PFSK-1 (cell line): ENCODE measurements at regions not wholly inside any gene's neighbourhood (a gene's known extent, or its start where the extent isn't known, plus 50 kb on each side); places are given as distances from the start of the nearest gene placed in this dataset.

ENCODE experiments used
- FOXP2 ChIP-seq: optimal IDR thresholded peaks from 2 replicates; pipeline ENCODE3; 2011; ENCODE audit warnings: borderline replicate concordance, control low read depth, inconsistent platforms; ENCODE audit not compliant: insufficient read depth; ENCODE audit errors: extremely low read length, extremely low read depth
- POLR2AphosphoS5 ChIP-seq: IDR thresholded peaks from 2 replicates; pipeline ENCODE4 v1.6.1; 2012; ENCODE audit warnings: low read depth, mild to moderate bottlenecking, control low read depth, low read length, moderate library complexity
- SIN3A ChIP-seq: IDR thresholded peaks from 2 replicates; pipeline ENCODE4 v1.6.1; 2012; ENCODE audit warnings: mild to moderate bottlenecking, low read length, moderate library complexity, borderline replicate concordance; ENCODE audit not compliant: insufficient read depth
- TAF1 ChIP-seq: IDR thresholded peaks from 2 replicates; pipeline ENCODE4 v1.6.1; 2012; ENCODE audit warnings: low read length, control low read depth, borderline replicate concordance; ENCODE audit not compliant: insufficient read depth
- TF ChIP-seq, protein P1 (sequence below), 2 experiments: IDR thresholded peaks; 2 replicates each; pipeline versions ENCODE4 v1.6.1 to v1.8.0; 2011 to 2012; ENCODE audit warnings: low read depth in 2 of 2, low read length in 2 of 2, control low read depth in 1 of 2, inconsistent platforms in 1 of 2, mild to moderate bottlenecking in 1 of 2, moderate library complexity in 1 of 2; ENCODE audit not compliant: insufficient read depth in 1 of 2

- TF ChIP-seq, protein P1, sequence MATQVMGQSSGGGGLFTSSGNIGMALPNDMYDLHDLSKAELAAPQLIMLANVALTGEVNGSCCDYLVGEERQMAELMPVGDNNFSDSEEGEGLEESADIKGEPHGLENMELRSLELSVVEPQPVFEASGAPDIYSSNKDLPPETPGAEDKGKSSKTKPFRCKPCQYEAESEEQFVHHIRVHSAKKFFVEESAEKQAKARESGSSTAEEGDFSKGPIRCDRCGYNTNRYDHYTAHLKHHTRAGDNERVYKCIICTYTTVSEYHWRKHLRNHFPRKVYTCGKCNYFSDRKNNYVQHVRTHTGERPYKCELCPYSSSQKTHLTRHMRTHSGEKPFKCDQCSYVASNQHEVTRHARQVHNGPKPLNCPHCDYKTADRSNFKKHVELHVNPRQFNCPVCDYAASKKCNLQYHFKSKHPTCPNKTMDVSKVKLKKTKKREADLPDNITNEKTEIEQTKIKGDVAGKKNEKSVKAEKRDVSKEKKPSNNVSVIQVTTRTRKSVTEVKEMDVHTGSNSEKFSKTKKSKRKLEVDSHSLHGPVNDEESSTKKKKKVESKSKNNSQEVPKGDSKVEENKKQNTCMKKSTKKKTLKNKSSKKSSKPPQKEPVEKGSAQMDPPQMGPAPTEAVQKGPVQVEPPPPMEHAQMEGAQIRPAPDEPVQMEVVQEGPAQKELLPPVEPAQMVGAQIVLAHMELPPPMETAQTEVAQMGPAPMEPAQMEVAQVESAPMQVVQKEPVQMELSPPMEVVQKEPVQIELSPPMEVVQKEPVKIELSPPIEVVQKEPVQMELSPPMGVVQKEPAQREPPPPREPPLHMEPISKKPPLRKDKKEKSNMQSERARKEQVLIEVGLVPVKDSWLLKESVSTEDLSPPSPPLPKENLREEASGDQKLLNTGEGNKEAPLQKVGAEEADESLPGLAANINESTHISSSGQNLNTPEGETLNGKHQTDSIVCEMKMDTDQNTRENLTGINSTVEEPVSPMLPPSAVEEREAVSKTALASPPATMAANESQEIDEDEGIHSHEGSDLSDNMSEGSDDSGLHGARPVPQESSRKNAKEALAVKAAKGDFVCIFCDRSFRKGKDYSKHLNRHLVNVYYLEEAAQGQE (IDR thresholded peaks at IDR 0.05; ENCODE audit: insufficient read depth in 1 of 2, low read depth in 2 of 2, low read length in 2 of 2) = no peak
- TF ChIP-seq FOXP2 (no peak), POLR2AphosphoS5 (no peak), SIN3A (no peak), TAF1 (no peak)
Measured at GRCh38 chr10:4351723-4352413, 474.1 kb upstream of the AKR1E2 start.

GRCh38 chr10:4347397-4347796, 478.6 kb upstream of the AKR1E2 start:
- TF ChIP-seq FOXP2 = no peak
- no peak for TF ChIP-seq TAF1
- TF ChIP-seq, protein P1 (IDR thresholded peaks at IDR 0.05; ENCODE audit: insufficient read depth in 1 of 2, low read depth in 2 of 2, low read length in 2 of 2) = no peak
- no peak for TF ChIP-seq POLR2AphosphoS5
- TF ChIP-seq SIN3A = no peak

DNA sequence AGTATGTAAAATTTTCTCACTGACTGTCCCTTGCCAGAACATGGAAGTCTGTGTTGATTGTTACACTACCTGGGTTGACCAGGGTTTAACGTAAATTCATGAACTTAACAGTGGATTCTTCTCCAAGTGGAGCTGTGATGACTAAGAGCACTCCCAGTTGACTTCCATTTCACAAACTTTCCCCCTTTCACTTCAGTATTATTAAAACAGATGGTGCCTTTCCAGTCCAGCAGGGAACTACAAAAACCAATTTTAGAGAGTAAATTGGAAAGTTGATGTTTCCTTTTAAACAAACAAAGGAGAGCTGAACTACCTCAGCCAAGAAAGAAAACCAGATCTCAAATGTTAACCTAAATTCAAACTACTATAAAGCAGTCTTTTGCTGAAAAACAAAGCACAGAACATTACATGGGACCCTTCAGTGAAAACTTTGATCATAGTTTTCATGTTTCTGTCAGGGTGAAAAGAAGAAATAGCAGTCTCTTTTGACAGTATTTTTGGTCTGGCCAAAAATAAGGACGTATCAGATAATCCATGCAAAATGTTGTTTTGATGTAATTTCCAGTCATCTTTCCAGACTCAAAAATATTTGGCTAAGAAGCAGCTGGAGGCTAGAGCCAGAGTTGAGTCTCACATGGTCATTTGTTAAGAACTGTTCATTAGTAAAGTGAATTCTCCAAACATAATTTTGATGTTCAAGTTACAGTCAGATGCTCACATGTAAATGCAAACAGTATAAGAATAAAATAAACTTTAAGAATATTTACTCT, 479.9 kb upstream of the AKR1E2 start:
- TF ChIP-seq SIN3A = no peak
- no peak for TF ChIP-seq POLR2AphosphoS5
- TF ChIP-seq TAF1 = no peak
- TF ChIP-seq FOXP2 = no peak
- TF ChIP-seq, protein P1 (IDR thresholded peaks at IDR 0.05; ENCODE audit: insufficient read depth in 1 of 2, low read depth in 2 of 2, low read length in 2 of 2) = no peak

DNA sequence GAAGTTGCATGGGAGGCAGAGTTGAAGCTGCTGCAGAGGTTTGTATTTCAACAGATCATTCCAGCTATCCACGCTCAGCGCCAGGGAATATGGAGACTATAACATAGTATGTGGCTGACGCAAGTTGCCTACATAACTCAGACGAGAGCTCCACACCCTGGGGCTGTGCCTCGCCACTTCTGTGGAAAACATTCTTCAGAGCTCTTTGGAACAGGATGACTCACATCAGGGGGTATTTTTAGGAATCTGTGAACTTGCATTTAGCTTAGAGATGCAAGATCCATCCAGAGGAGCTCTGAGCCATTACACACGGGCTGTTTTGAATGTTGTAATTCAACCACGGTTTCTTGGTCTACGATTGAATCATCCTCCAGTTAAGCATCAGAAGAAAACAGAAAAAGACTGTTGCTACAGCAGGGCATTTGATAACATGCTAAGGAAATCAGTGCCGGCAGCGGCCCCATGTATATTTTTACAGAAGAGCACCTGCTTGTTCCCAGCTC, 481.5 kb upstream of the AKR1E2 start:
- TF ChIP-seq TAF1 (no peak), FOXP2 (peak; percentile 16)
- TF ChIP-seq, protein P1 (IDR thresholded peaks at IDR 0.05; ENCODE audit: insufficient read depth in 1 of 2, low read depth in 2 of 2, low read length in 2 of 2) = no peak
